Spleen (tissue), 11 donors: ENCODE measurements at regions not wholly inside any gene's neighbourhood (a gene's known extent, or its start where the extent isn't known, plus 50 kb on each side); places are given as distances from the start of the nearest gene placed in this dataset.
"Not testable (repeated sequence)": the region's sequence is repeated elsewhere in the genome, so short reads cannot be mapped to it uniquely, and the experiment has no call there.

Experiments used
- DNase-seq: peaks from one replicate; pipeline ENCODE4 v3.0.0-alpha.2; 2020
- H3K27ac ChIP-seq, 8 donors: fragments of 200-600 bp; sonication (generic) in 7 of 8; 1 replicate in 4 of 8; 2 replicates in 4 of 8; pipeline versions ENCODE4 v1.5.0 to v1.8.0; 2016 to 2021; ENCODE audit warnings: inconsistent platforms in 4 of 8, mild to moderate bottlenecking in 4 of 8, moderate library complexity in 1 of 8
- H3K27me3 ChIP-seq, 7 donors: fragments of 200-600 bp; sonication (generic) in 6 of 7; replicated peaks in 1 of 7; 1 replicate in 4 of 7; 2 replicates in 3 of 7; pipeline versions ENCODE4 v1.5.0 to v1.8.0; 2016 to 2021; ENCODE audit warnings: inconsistent platforms in 3 of 7, mild to moderate bottlenecking in 1 of 7
- H3K36me3 ChIP-seq, 6 donors: fragments of 200-600 bp; sonication (generic) in 5 of 6; 1 replicate in 4 of 6; 2 replicates in 2 of 6; pipeline versions ENCODE4 v1.5.0 to v1.8.0; 2016 to 2021; ENCODE audit warnings: inconsistent platforms in 2 of 6
- H3K4me1 ChIP-seq, 6 donors: fragments of 200-600 bp; sonication (generic) in 5 of 6; 1 replicate in 3 of 6; 2 replicates in 3 of 6; pipeline versions ENCODE4 v1.5.0 to v1.8.0; 2016 to 2021; ENCODE audit warnings: inconsistent platforms in 3 of 6
- H3K4me3 ChIP-seq, 8 donors: fragments of 200-600 bp; sonication (generic) in 7 of 8; 1 replicate in 4 of 8; 2 replicates in 4 of 8; pipeline versions ENCODE4 v1.5.0 to v1.8.0; 2016 to 2021; ENCODE audit warnings: inconsistent platforms in 4 of 8, mild to moderate bottlenecking in 4 of 8, moderate library complexity in 2 of 8
- H3K9me3 ChIP-seq, 8 donors: fragments of 200-600 bp; sonication (generic) in 7 of 8; 1 replicate in 4 of 8; 2 replicates in 4 of 8; pipeline versions ENCODE4 v1.5.0 to v1.8.0; 2016 to 2021; ENCODE audit warnings: inconsistent platforms in 4 of 8
- POLR2A ChIP-seq, 3 donors: fragments of 450-650 bp; IDR thresholded peaks; one replicate each; pipeline ENCODE4 v1.5.1; 2017; ENCODE audit warnings: antibody characterized with exemption in 3 of 3, mild to moderate bottlenecking in 1 of 3
- POLR2AphosphoS5 ChIP-seq, 3 donors: sonication (generic); formaldehyde crosslinking; IDR thresholded peaks; one replicate each; pipeline ENCODE4 v1.5.1; 2017; ENCODE audit warnings: antibody characterized with exemption in 3 of 3
- WGBS, 5 donors: extraction: QIAGEN DNeasy Blood & Tissue Kit in 3 of 5; methylation state at CpG; one replicate each; pipeline versions ENCODE4 v1.1.5 to v1.1.7; 2013 to 2018; 5-methylcytosine and 5-hydroxymethylcytosine counted together
- intact Hi-C: fragments of 100-400 bp; cut with DNase I; formaldehyde crosslinking; loops from one replicate; pipeline ENCODE4 v1.15.0; 2023; ENCODE audit warnings: low total_unique reads
- TF ChIP-seq, protein P1 (sequence below), 11 experiments: fragments of 200-600 bp in 7 of 11; fragments of 450-650 bp in 4 of 11; sonication (generic) in 4 of 11; IDR thresholded peaks in 8 of 11; conservative IDR thresholded peaks in 3 of 11; 1 replicate in 7 of 11; 2 replicates in 4 of 11; pipeline versions ENCODE4 v1.4.0 to v1.8.0; 2016 to 2021; ENCODE audit warnings: antibody characterized with exemption in 11 of 11, inconsistent platforms in 4 of 11, mild to moderate bottlenecking in 1 of 11
- donor health status: healthy with polysubstance abuse.
- donor health status: DM: no; HTN: no; CAD: no; lungs with moderate emphysema.
- donor health status: DM: no; HTN: no; CAD: no.
- donor health status: Bipolar disorder and iron deficiency.
- donor health status: healthy.
- donor health status: DM: no; HTN: no; CAD: no.
- donor health status: DM: yes; HTN: yes; CAD: no.

DNA sequence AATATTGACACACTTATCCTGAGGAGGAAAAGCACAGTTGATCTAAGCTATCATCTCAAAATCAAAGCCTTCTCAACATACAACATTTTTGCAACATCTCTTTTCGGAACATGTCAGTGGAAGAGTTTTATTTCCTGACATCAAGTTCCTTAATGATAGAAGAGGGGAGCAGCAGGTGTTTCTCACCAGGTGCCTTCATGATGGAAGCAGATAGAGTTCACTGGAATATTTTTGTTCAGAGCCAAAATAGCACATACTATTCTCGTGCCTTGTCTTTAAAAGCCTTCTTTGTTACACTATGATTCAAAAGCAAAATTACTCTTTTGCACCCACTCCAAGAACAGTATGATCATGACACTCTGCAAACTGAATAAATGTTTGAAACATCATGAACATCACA lies 176.9 kb upstream of the CCNG1 start:
- intact Hi-C loops = no loop called here
- no peak for TF ChIP-seq POLR2A (IDR thresholded peaks at IDR 0.05)
- TF ChIP-seq, protein P1, sequence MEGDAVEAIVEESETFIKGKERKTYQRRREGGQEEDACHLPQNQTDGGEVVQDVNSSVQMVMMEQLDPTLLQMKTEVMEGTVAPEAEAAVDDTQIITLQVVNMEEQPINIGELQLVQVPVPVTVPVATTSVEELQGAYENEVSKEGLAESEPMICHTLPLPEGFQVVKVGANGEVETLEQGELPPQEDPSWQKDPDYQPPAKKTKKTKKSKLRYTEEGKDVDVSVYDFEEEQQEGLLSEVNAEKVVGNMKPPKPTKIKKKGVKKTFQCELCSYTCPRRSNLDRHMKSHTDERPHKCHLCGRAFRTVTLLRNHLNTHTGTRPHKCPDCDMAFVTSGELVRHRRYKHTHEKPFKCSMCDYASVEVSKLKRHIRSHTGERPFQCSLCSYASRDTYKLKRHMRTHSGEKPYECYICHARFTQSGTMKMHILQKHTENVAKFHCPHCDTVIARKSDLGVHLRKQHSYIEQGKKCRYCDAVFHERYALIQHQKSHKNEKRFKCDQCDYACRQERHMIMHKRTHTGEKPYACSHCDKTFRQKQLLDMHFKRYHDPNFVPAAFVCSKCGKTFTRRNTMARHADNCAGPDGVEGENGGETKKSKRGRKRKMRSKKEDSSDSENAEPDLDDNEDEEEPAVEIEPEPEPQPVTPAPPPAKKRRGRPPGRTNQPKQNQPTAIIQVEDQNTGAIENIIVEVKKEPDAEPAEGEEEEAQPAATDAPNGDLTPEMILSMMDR (IDR thresholded peaks at IDR 0.05 in 8 of 11, conservative IDR thresholded peaks at IDR 0.05 in 3 of 11) = no peak
- no peak for TF ChIP-seq POLR2AphosphoS5 (IDR thresholded peaks at IDR 0.05)
- whole genome bisulfite sequencing, 5 donors = 80 to 90% (median 89%) methylated on average over 2 of the region's 2 CpGs
- Histone ChIP-seq H3K27ac (no peak overlapping the region), H3K27me3 (no peaks in the 10 kb centered on the region), H3K4me3 (no peak overlapping the region), H3K36me3 (no peaks in the 10 kb centered on the region), H3K4me1 (no peaks in the 10 kb centered on the region), H3K9me3 (peaks cover 0 to 15% (median 3%) of the 10 kb centered on the region in 8 donors)
- no peak for DNase-seq

DNA sequence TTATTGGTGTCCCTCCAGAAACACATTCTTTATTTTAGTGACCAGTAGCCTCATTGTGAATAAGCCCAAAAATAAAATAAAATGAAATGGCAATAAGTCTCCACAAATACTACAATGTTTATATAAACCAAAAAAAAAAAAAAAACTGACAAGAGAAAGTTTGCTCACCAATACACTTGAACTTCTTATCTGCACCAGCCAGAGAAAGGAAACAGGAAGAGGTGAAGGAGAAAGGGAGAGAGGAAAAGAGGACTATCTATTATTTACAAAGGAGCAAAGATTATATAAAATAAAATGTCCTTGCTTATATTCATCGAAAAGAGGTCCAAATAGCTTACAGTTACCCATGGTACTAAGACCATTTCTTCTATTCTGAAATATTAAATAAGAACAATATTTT lies 176.4 kb upstream of the CCNG1 start:
- Histone ChIP-seq H3K4me3 (no peak overlapping the region), H3K27ac (peak overlapping the region in 2 of 8 donors; percentile 30 to 53), H3K9me3 (peaks cover 0 to 15% (median 3%) of the 10 kb centered on the region in 8 donors), H3K36me3 (no peaks in the 10 kb centered on the region), H3K4me1 (no peaks in the 10 kb centered on the region), H3K27me3 (no peaks in the 10 kb centered on the region)
- whole genome bisulfite sequencing, 5 donors = 0 to 43% (median 16%) methylated on average over 1 of the region's 1 CpG
- DNase-seq = no peak
- TF ChIP-seq, protein P1 (IDR thresholded peaks at IDR 0.05 in 8 of 11, conservative IDR thresholded peaks at IDR 0.05 in 3 of 11) = no peak
- no peak for TF ChIP-seq POLR2AphosphoS5 (IDR thresholded peaks at IDR 0.05)
- TF ChIP-seq POLR2A (IDR thresholded peaks at IDR 0.05) = no peak
- intact Hi-C loops = no loop called here

DNA sequence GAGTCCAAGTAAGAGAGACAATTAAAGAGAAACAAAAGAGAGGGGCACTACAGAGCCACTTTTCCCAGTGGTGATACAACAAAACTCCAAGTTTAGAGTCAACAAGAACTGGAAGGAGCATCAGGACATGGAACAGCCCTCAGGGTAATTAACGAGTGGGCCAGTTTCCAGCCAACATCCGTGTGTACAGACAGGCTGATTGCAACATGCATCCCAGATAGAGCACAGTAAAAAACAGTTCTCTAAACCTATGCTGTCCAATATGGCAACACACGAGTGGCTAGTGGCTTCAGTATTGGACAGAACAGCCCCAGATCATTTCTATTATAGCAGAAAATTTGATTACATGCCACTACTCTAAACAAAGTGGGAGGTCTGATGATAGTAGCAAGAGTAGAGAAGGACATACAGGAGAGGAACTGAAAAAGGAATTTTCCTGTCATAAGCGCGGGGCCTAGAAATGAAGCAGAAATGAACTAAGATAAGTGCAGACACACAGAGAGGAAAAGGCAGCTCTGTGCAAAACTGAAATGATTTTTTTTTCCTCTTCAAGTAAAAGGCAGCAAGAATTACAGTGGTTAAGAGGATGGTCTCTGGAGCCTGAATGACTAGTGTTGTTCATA lies 175.6 kb upstream of the CCNG1 start:
- 52 to 67% (median 61%) methylated on average over 5 of the region's 5 CpGs for WGBS, 5 donors
- Histone ChIP-seq H3K27me3 (no peaks in the 10 kb centered on the region), H3K4me3 (no peak overlapping the region), H3K9me3 (peaks cover 0 to 15% (median 3%) of the 10 kb centered on the region in 8 donors), H3K36me3 (no peaks in the 10 kb centered on the region), H3K4me1 (no peaks in the 10 kb centered on the region), H3K27ac (peak overlapping the region in 3 of 8 donors; percentile 4 to 53 (median 30))
- intact Hi-C loops = no loop called here
- no peak for DNase-seq
- TF ChIP-seq POLR2AphosphoS5 (IDR thresholded peaks at IDR 0.05) (no peak), POLR2A (IDR thresholded peaks at IDR 0.05) (no peak)
- TF ChIP-seq, protein P1 (IDR thresholded peaks at IDR 0.05 in 8 of 11, conservative IDR thresholded peaks at IDR 0.05 in 3 of 11) = no peak

DNA sequence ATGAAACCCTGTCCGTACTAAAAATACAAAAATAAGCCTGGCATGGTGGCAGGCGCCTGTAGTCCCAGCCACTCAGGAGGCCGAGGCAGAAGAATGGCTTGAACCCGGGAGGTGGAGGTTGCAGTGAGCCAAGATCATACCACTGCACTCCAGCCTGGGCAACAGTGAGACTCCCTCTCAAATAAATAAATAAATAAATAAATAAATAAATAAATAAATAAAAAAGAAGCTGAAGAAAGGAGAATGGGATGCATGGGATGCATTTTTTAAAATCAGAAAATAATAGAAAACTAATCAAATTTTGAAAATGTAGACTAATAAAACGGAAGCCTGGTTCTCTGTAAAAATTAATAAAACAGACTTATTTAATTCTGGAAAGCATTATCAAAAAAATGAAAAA lies 171.1 kb upstream of the CCNG1 start:
- H3K4me3 ChIP-seq, DNase-seq, H3K27me3 ChIP-seq, intact Hi-C loops, H3K36me3 ChIP-seq, H3K4me1 ChIP-seq, H3K27ac ChIP-seq: not testable (repeated sequence)
- 88 to 93% (median 91%) methylated on average over 5 of the region's 5 CpGs for WGBS, 5 donors
- H3K9me3 ChIP-seq = peaks cover 0 to 15% (median 3%) of the 10 kb centered on the region in 8 donors

DNA sequence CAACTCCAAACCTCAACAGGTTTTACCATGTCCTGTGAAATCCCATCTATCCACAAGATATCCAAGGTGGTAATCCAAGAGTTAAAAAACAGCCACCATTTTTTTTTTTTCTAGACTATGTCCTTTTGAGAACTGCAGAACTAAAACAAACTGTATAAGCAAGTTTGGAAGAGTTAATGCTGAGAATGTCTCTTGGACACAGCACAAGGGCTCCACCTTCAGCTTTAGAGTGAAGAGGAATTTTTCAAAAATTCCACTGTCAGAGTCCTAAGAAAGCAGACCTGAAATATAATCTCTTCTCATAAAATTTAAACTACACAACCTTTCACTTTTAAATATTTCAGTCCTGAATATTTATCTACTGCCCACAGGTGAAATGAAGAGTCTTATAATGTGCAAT lies 167.8 kb upstream of the CCNG1 start:
- Histone ChIP-seq H3K4me1 (no peaks in the 10 kb centered on the region), H3K36me3 (no peaks in the 10 kb centered on the region), H3K9me3 (peaks cover 0 to 15% (median 10%) of the 10 kb centered on the region in 8 donors), H3K27me3 (no peaks in the 10 kb centered on the region), H3K4me3 (no peak overlapping the region), H3K27ac (no peak overlapping the region)
- intact Hi-C loops = no loop called here
- TF ChIP-seq POLR2AphosphoS5 (IDR thresholded peaks at IDR 0.05) = no peak
- no peak for TF ChIP-seq POLR2A (IDR thresholded peaks at IDR 0.05)
- TF ChIP-seq, protein P1 (IDR thresholded peaks at IDR 0.05 in 8 of 11, conservative IDR thresholded peaks at IDR 0.05 in 3 of 11) = no peak
- no peak for DNase-seq
